Neutrophil (primary cell): ENCODE measurements at regions not wholly inside any gene's neighbourhood (a gene's known extent, or its start where the extent isn't known, plus 50 kb on each side); places are given as distances from the start of the nearest gene placed in this dataset.

Source experiments
- H3K27ac ChIP-seq: fragments of 200-600 bp; sonication (generic); 2 replicates; pipeline ENCODE4 v1.5.1; 2016; ENCODE audit warnings: mild to moderate bottlenecking, moderate library complexity
- H3K27me3 ChIP-seq: fragments of 200-600 bp; sonication (generic); 2 replicates; pipeline ENCODE4 v1.6.0; 2016; ENCODE audit warnings: mild to moderate bottlenecking
- H3K36me3 ChIP-seq: fragments of 200-600 bp; sonication (generic); 2 replicates; pipeline ENCODE4 v1.5.1; 2017
- H3K4me1 ChIP-seq, 2 experiments: fragments of 200-600 bp in 1 of 2; sonication (generic) in 1 of 2; 1 replicate in 1 of 2; 2 replicates in 1 of 2; pipeline versions ENCODE4 v1.5.1 to v1.6.1; 2013 to 2016; ENCODE audit warnings: low read depth in 1 of 2, low read length in 1 of 2, mild to moderate bottlenecking in 1 of 2, moderate library complexity in 1 of 2; ENCODE audit not compliant: control insufficient read depth in 1 of 2, insufficient read depth in 1 of 2
- H3K4me3 ChIP-seq, 2 experiments: fragments of 200-600 bp in 1 of 2; sonication (generic) in 1 of 2; 1 replicate in 1 of 2; 2 replicates in 1 of 2; pipeline ENCODE4 v1.5.1; 2013 to 2016; ENCODE audit warnings: low read depth in 1 of 2, low read length in 1 of 2, mild to moderate bottlenecking in 1 of 2, moderate library complexity in 1 of 2
- H3K9me3 ChIP-seq: fragments of 200-600 bp; sonication (generic); 2 replicates; pipeline ENCODE4 v1.5.1; 2016
- CTCF ChIP-seq: fragments of 200-600 bp; sonication (generic); IDR thresholded peaks from 2 replicates; pipeline ENCODE4 v1.5.1; 2016; ENCODE audit warnings: antibody characterized with exemption

GRCh38 chr17:14670861-14671260 lies 370.0 kb downstream of the HS3ST3B1 start:
- H3K27ac ChIP-seq = no peak overlapping the region
- TF ChIP-seq CTCF = no peak
- no peaks in the 10 kb centered on the region for H3K36me3 ChIP-seq
- H3K4me1 ChIP-seq = peaks cover 6 to 10% of the 10 kb centered on the region in 2 experiments
- no peaks in the 10 kb centered on the region for H3K27me3 ChIP-seq
- H3K4me3 ChIP-seq = no peak overlapping the region
- H3K9me3 ChIP-seq = no peaks in the 10 kb centered on the region

DNA sequence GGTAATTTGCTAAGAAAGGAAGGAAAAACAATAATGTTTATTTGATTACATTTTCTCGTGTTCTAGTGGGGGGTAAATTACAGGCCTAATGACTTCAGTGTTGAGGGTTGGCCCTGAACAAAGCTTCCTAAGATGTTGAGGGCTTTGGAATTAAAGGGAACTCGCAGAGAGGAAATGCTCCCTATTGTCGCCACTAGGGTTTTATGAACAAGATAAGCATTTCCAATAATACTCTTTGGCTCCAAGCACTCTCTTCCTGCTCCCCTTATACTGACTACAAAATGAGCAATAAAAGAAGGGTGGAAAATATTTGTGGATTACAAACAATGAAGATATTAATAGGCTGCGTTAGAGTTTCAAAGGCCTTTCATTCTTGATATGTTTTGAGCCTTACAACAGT lies 363.6 kb downstream of the HS3ST3B1 start:
- Histone ChIP-seq H3K9me3 (no peaks in the 10 kb centered on the region), H3K4me3 (no peak overlapping the region), H3K4me1 (no peaks in the 10 kb centered on the region), H3K27me3 (no peaks in the 10 kb centered on the region), H3K27ac (no peak overlapping the region), H3K36me3 (no peaks in the 10 kb centered on the region)
- TF ChIP-seq CTCF = no peak

DNA sequence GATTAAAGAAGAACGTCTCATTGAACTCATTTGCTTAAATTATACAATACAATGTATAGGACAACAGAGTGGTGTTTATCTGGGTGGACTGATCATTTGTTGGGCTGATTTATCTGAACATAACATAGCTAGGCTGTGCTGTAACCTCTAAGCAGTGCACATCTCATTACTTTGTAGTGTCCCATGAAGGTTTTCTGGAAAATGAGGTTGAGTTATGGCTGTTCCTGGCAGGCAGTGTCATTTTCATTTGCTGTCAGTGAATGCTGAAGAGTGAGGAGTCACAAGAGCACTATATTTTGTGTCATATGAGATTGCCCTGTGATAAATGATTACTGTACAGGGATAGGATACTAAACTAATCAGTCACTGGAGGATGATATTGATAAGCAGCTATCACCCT lies 340.2 kb downstream of the HS3ST3B1 start:
- Histone ChIP-seq H3K27ac (no peak overlapping the region), H3K27me3 (no peaks in the 10 kb centered on the region), H3K36me3 (no peaks in the 10 kb centered on the region), H3K4me3 (no peak overlapping the region), H3K4me1 (no peaks in the 10 kb centered on the region), H3K9me3 (no peaks in the 10 kb centered on the region)
- TF ChIP-seq CTCF = no peak

DNA sequence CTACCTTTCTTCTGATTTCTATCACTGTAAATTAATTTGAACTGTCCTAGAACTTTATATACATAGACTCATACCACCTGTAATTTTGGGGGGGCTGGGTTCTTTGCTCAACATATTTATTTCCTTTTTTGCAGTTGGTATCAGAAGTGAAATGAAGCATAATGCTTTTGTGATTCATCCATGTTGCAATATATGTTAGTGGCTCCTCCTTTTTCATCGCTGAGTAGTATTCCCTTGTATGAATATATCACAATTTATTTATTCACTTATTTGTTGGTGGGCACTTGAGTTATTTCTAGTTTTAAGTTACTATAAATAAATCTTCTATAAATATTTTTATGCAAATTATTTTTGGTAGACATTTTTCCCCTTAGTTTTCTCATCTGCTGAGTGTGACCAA lies 336.4 kb downstream of the HS3ST3B1 start:
- TF ChIP-seq CTCF = no peak
- no peaks in the 10 kb centered on the region for H3K36me3 ChIP-seq
- H3K27me3 ChIP-seq = no peaks in the 10 kb centered on the region
- H3K9me3 ChIP-seq = no peaks in the 10 kb centered on the region
- H3K4me1 ChIP-seq = no peaks in the 10 kb centered on the region
- H3K27ac ChIP-seq = no peak overlapping the region
- no peak overlapping the region for H3K4me3 ChIP-seq

DNA sequence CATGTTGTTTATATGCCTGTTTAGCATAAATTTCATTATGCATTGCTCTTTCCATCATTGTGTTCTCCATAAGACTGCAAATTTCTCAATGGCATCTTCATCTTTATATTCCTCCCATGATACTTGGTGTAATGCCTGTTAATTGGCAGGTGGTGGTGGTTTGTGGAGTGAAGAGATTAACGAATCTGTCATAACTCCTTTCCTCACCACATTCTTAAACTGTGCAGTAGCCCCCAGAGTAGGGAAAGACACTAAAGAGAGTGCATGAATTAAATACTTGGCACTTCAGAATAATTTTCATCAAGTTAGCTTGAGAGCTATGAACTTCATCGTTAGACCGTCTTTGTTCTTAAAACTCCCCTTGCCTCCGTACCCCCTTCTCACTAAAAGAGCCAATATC lies 329.7 kb downstream of the HS3ST3B1 start:
- no peaks in the 10 kb centered on the region for H3K9me3 ChIP-seq
- no peak overlapping the region for H3K27ac ChIP-seq
- no peaks in the 10 kb centered on the region for H3K27me3 ChIP-seq
- no peak for TF ChIP-seq CTCF
- H3K4me1 ChIP-seq = no peaks in the 10 kb centered on the region
- H3K4me3 ChIP-seq = no peak overlapping the region
- no peaks in the 10 kb centered on the region for H3K36me3 ChIP-seq

GRCh38 chr17:14630046-14630445 lies 329.2 kb downstream of the HS3ST3B1 start:
- no peak overlapping the region for H3K4me3 ChIP-seq

More at GRCh38 chr17:14630046-14630445, 329.2 kb downstream of the HS3ST3B1 start:
- H3K27me3 ChIP-seq = no peaks in the 10 kb centered on the region
- no peaks in the 10 kb centered on the region for H3K4me1 ChIP-seq
- H3K9me3 ChIP-seq = no peaks in the 10 kb centered on the region
- no peak for TF ChIP-seq CTCF
- no peaks in the 10 kb centered on the region for H3K36me3 ChIP-seq
- H3K27ac ChIP-seq = no peak overlapping the region
